Testis (tissue), 2 donors: ENCODE measurements at regions not wholly inside any gene's neighbourhood (a gene's known extent, or its start where the extent isn't known, plus 50 kb on each side); places are given as distances from the start of the nearest gene placed in this dataset.

Source experiments
- POLR2A ChIP-seq: fragments of 450-650 bp; IDR thresholded peaks from one replicate; pipeline ENCODE4 v1.6.1; 2017; ENCODE audit warnings: antibody characterized with exemption, mild to moderate bottlenecking, moderate library complexity
- TF ChIP-seq, protein P1 (sequence below), 3 experiments: fragments of 450-650 bp in 2 of 3; fragments of 200-600 bp in 1 of 3; sonication (generic) in 1 of 3; IDR thresholded peaks; one replicate each; pipeline ENCODE4 v1.5.1; 2016 to 2019; ENCODE audit warnings: antibody characterized with exemption in 3 of 3, mild to moderate bottlenecking in 2 of 3, moderate library complexity in 1 of 3

DNA sequence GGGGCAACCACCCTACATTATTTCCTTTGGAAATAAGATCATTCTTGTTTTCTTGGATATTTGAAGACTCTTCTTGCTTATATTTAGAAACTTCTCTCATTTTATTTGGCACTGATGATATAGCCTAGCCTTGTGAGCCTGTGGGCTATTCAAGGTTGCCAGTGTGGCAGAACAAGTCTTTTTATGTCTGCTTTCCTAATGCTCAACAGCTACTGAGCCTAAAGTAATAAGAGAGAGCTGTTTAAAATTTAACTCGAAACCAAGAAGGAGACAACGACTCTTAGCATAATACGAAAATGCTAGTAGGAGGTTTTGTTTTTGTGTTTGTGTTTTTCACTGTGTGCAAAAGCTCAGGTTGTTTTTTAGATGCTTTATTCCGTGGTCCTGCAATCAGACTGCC, 104.0 kb upstream of the CPM start:
- TF ChIP-seq, protein P1, sequence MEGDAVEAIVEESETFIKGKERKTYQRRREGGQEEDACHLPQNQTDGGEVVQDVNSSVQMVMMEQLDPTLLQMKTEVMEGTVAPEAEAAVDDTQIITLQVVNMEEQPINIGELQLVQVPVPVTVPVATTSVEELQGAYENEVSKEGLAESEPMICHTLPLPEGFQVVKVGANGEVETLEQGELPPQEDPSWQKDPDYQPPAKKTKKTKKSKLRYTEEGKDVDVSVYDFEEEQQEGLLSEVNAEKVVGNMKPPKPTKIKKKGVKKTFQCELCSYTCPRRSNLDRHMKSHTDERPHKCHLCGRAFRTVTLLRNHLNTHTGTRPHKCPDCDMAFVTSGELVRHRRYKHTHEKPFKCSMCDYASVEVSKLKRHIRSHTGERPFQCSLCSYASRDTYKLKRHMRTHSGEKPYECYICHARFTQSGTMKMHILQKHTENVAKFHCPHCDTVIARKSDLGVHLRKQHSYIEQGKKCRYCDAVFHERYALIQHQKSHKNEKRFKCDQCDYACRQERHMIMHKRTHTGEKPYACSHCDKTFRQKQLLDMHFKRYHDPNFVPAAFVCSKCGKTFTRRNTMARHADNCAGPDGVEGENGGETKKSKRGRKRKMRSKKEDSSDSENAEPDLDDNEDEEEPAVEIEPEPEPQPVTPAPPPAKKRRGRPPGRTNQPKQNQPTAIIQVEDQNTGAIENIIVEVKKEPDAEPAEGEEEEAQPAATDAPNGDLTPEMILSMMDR (IDR thresholded peaks at IDR 0.05): no peak
- TF ChIP-seq POLR2A: no peak
